ENCODE measurements at regions not wholly inside any gene's neighbourhood (a gene's known extent, or its start where the extent isn't known, plus 50 kb on each side); places are given as distances from the start of the nearest gene placed in this dataset.
"Not testable (repeated sequence)": the region's sequence is repeated elsewhere in the genome, so short reads cannot be mapped to it uniquely, and the experiment has no call there.

DNA sequence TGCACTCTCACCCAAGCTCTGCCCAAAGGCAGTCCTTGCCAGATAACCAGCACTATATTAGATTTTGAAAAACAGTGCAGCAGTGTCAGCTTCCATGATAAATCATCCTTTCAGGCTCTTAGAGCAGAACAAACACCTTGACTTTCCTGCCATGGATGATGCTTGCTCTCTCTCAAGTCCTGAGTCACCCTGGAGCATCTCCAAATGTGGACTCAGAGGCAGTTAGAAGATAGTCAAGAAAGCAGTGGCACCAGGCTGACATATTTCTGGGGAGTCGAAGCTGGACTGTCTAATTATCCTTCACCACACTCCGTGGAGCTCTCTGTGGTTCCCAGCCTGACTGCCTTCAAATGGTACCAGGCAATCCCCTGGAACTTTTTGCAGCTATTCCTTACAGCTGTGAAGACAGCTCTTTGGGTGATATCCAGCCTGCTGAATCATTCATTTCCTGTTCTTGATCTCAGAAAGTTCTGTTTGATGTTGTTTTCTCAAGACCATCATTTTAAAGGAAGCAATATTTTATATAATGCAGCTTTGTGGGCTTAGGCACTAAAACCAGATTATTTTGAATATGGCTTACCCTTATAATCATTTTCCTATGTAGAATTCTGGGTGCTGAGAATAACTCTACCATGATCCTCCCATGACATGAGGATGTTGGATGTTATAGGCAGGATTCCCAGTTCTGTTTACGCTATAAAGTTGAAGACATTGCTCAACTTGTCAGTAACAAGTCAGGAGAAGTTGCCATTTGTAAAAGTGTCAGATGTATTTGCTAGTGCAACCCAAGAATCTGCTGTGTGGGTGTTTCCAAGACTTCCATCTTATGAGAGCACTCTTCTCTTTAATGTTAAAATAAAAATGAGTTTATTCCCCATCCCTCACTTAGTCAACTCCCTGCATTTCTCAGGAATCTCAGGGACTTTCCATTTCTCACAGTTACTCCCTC lies 233.8 kb downstream of the C7orf25 start:
- DNase-seq: no peak

DNA sequence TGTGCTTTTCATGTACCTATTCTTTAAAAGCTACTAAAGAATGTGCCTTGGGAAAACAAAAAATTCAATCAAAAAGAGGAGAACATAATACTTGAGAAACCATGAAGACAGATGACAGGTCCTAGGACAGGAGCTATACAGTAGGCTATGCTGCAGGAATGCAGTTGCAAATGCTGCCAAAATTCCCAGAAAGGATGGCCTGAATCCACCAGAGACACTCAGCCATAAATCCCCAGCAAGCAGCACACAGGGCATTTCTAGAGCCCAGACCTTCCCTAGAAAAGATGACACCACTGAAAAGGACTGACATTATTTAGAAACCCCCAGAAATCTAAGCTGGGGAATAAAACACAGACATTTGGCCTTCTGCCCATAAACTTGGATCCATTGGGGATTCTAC lies 237.3 kb downstream of the C7orf25 start:
- no peak for DNase-seq

DNA sequence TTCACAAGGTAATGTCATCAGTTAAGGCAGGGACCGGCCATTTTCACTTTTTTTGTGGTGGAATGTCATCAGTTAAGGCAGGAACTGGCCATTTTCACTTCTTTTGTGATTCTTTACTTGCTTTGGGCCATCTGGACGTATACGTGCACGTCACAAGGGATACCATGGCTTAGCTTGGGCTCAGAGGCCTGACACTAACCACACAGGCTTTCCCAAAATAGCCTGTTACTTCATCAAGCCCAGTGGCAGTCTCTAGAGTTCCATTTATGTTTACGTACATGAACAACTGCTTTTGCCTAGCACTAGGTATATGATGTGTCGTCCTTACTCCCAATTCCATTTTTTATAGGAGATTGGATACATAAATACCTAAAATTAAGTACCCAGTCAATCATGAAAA lies 237.9 kb downstream of the C7orf25 start:
- DNase-seq: no peak

DNA sequence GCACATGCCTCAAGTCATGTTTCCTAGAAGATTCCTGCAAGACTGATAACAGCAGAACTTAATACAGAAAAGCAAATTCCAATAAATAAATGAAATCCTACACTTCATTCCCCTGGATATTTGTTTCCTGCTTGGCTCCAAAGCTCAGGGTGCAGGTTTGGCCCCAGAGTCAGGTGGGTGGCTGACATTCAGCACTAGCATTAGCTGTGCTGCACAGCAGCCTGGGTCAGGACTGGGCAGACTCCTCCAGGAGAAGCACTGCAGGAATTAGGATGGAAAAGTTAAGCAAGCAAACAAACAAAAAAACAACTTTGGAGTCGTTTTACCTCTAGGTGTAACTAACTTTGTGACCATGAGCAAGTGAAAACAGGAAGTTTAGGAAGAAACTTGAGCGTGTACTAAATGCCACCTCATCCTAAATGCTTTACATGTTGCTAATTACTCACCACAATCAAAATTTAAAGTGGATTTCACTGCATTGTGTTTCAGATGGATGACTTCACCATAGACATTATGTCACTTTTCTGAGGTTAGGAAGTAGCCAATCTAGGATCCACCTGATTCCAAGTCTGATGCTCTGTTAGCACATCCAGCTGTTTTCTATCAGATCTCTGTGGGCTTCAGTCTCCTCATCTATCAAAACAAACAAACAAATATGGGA lies 239.4 kb downstream of the C7orf25 start:
- no peak for DNase-seq

GRCh38 chr7:42671627-42672026 lies 240.2 kb downstream of the C7orf25 start:
- no peak for DNase-seq

- DNase-seq: no peak
These were observed 244.9 kb downstream of the C7orf25 start for GRCh38 chr7:42666994-42667393.

- no peak for DNase-seq
These were observed 249.0 kb downstream of the C7orf25 start for GRCh38 chr7:42662862-42663261.

- peak; percentile 26 for DNase-seq
These were observed 250.6 kb downstream of the C7orf25 start for GRCh38 chr7:42661312-42661711.

DNA sequence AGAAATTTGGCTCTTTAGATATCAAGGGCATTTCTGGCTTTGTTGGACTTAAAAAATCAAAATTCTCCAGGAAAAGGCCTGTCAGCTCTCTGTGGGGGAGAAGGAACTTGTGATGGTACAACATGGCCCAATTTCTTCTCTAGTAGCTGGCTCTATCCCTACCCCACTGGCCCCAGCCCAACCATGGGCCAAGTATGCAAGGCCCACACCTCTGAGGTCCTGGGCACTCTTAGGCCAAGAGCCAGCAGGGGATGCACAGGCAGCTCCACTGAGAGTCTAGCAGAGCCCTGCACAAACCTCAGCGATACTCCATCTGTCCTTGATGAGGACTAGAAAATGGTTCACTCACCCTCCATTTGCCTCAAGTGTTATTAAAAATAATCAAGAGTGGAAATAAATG lies 261.2 kb downstream of the C7orf25 start:
- DNase-seq: no peak

- DNase-seq: no peak
These were observed 261.7 kb downstream of the C7orf25 start for GRCh38 chr7:42650171-42650570.

- no peak for DNase-seq
These were observed 266.0 kb downstream of the C7orf25 start for GRCh38 chr7:42645906-42646305.

- no peak for DNase-seq
These were observed 269.2 kb downstream of the C7orf25 start for GRCh38 chr7:42642699-42643098.

- DNase-seq: no peak
These were observed 271.9 kb downstream of the C7orf25 start for GRCh38 chr7:42639930-42640329.

DNA sequence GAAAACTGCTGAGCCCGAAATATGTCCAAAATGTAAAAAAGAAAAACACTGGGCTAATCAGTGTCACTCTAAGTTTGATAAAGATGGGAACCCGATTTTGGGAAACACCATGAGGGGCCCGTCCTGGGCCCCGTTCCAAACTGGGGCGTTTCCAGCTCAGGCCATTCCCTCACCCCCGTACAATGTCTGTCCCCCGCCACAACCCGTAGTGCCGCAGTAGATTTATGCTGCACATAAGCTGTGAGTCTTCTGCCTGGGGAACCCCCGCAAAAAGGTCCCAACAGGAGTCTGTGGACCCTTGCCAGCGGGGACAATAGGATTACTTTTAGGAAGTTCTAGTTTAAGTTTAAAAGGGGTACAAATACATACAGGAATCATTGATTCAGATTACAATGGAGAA lies 275.5 kb downstream of the C7orf25 start:
- DNase-seq: not testable (repeated sequence)

- DNase-seq: no peak
These were observed 283.8 kb downstream of the C7orf25 start for GRCh38 chr7:42628054-42628453.

DNA sequence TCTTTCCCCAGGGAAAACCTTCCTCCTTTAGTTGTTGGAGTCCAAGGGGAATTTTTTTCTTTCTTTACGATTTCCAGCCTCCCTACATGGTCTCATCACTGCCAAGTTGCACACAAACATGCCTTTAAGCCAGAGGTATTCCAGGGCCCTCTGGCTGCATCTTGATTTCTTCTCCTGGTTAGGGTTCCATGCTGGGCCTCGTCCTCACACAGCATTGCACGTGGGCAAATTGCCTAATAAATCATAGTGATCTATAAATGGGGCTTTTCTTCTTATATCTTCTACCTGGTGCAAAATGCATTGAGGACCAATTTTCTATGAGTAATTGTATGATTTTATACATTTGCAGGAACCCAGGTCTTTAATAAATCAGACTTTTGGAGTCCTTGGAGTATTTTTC lies 284.2 kb downstream of the C7orf25 start:
- no peak for DNase-seq

GRCh38 chr7:42627101-42627500 lies 284.8 kb downstream of the C7orf25 start:
- DNase-seq: no peak

- no peak for DNase-seq
These were observed 286.4 kb downstream of the C7orf25 start for GRCh38 chr7:42625421-42625820.

DNA sequence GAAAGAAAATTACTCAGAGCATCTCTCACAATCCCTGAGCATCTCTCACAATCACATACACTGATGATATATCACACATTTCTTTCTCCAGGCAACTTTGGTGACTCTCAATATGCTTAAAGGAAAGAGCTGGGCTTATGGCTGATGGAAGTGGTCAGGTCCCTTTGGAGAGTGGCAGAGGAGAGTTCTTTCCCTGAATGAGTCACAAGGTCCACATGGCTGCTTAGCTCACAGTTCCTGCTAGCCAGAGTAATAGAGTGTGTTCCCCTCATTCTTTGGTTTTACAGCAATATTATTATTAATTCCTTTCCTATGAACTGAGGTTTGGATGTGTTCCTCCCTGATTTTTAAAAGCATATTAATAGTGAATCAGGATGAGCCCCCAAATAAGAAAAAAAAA lies 287.4 kb downstream of the C7orf25 start:
- no peak for DNase-seq

- no peak for DNase-seq
These were observed 290.2 kb downstream of the C7orf25 start for GRCh38 chr7:42621543-42622219.

DNA sequence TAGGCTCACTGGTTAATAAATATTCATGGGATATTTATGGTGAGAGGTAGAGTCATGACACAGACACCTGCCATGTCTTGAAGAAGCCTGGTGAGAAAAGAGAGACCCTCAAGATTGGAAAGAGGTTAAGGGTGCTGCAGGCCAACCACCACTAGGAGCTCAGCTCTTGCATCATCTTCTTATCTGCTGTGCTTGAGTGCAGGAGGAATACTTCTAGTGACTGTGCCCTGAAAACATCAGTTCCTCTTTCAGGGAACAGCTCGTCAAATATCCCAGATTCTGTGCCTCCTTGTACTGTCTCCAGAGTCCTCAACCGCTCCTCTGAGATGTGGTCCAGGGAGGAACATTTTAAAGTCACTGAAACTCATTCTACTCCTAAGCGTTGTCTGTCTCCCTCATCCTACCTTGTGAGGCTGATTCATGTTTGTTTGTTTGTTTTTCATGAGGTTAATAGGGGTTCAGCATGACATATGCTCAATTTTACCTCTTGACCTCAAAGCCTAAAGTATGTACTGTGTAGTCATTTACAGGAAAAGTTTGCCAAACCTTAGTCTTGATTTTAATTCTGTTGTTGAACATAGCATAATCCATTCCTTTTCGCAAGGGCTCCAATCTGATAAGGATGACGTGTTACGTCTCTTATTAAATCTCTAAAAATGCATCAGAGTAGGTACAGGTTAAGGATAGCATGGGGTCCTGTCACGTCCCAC lies 293.1 kb downstream of the C7orf25 start:
- DNase-seq: no peak

- no peak for DNase-seq
These were observed 293.9 kb downstream of the C7orf25 start for GRCh38 chr7:42617806-42618457.
